Testis (tissue), 2 donors: ENCODE measurements at regions not wholly inside any gene's neighbourhood (a gene's known extent, or its start where the extent isn't known, plus 50 kb on each side); places are given as distances from the start of the nearest gene placed in this dataset.

Experiments
- DNase-seq: peaks from one replicate; pipeline ENCODE4 v3.0.0-alpha.2; 2019
- H3K27ac ChIP-seq, 2 donors: fragments of 200-600 bp; sonication (generic); one replicate each; pipeline ENCODE4 v1.5.1; 2019
- H3K27me3 ChIP-seq: fragments of 200-600 bp; sonication (generic); one replicate; pipeline ENCODE4 v1.5.1; 2019
- H3K36me3 ChIP-seq: fragments of 200-600 bp; sonication (generic); one replicate; pipeline ENCODE4 v1.5.1; 2017; ENCODE audit warnings: low read depth; ENCODE audit errors: missing control alignments
- H3K4me1 ChIP-seq: fragments of 200-600 bp; sonication (generic); one replicate; pipeline ENCODE4 v1.5.1; 2019
- H3K4me3 ChIP-seq, 2 donors: fragments of 200-600 bp; sonication (generic); one replicate each; pipeline ENCODE4 v1.5.1; 2017 to 2019
- H3K9me3 ChIP-seq: fragments of 200-600 bp; sonication (generic); one replicate; pipeline ENCODE4 v1.5.1; 2017
- CTCF ChIP-seq, 3 experiments: fragments of 450-650 bp in 2 of 3; fragments of 200-600 bp in 1 of 3; sonication (generic) in 1 of 3; IDR thresholded peaks; one replicate each; pipeline ENCODE4 v1.5.1; 2016 to 2019; ENCODE audit warnings: antibody characterized with exemption in 3 of 3, mild to moderate bottlenecking in 2 of 3, moderate library complexity in 1 of 3
- POLR2A ChIP-seq: fragments of 450-650 bp; IDR thresholded peaks from one replicate; pipeline ENCODE4 v1.6.1; 2017; ENCODE audit warnings: antibody characterized with exemption, mild to moderate bottlenecking, moderate library complexity
- WGBS, 2 donors: methylation state at CpG; one replicate each; pipeline ENCODE4 v1.1.5; 2018; 5-methylcytosine and 5-hydroxymethylcytosine counted together
- intact Hi-C: fragments of 100-400 bp; cut with DNase I; formaldehyde crosslinking; loops from one replicate; pipeline ENCODE4 v1.15.1; 2023; ENCODE audit warnings: low total_unique reads

- TF ChIP-seq POLR2A (no peak), CTCF (IDR thresholded peaks at IDR 0.05) (no peak)
- H3K36me3 ChIP-seq: no peaks in the 10 kb centered on the region
- H3K4me1 ChIP-seq: no peaks in the 10 kb centered on the region
- H3K4me3 ChIP-seq: no peak overlapping the region
- intact Hi-C loops: no loop called here
- no peaks in the 10 kb centered on the region for H3K27me3 ChIP-seq
- no peak for DNase-seq
- 66 to 75% methylated on average over 3 of the region's 3 CpGs for WGBS, 2 donors
- no peaks in the 10 kb centered on the region for H3K9me3 ChIP-seq
- H3K27ac ChIP-seq: no peak overlapping the region
Observed at GRCh38 chr14:44010071-44010470, 497.0 kb downstream of the FSCB start.

GRCh38 chr14:44009642-44010041 is 497.4 kb downstream of the FSCB start:
- no peak for TF ChIP-seq CTCF (IDR thresholded peaks at IDR 0.05)
- TF ChIP-seq POLR2A: no peak
- Histone ChIP-seq H3K4me3 (no peak overlapping the region), H3K4me1 (no peaks in the 10 kb centered on the region), H3K27me3 (no peaks in the 10 kb centered on the region), H3K9me3 (no peaks in the 10 kb centered on the region), H3K27ac (no peak overlapping the region), H3K36me3 (no peaks in the 10 kb centered on the region)
- WGBS, 2 donors: 0 to 86% methylated on average over 1 of the region's 1 CpG
- intact Hi-C loops: no loop called here
- no peak for DNase-seq

GRCh38 chr14:43988989-43989388 is 518.1 kb downstream of the FSCB start:
- DNase-seq: no peak
- Histone ChIP-seq H3K9me3 (no peaks in the 10 kb centered on the region), H3K27me3 (no peaks in the 10 kb centered on the region), H3K4me3 (no peak overlapping the region), H3K4me1 (no peaks in the 10 kb centered on the region), H3K27ac (no peak overlapping the region), H3K36me3 (no peaks in the 10 kb centered on the region)
- intact Hi-C loops: no loop called here
- no peak for TF ChIP-seq POLR2A
- no peak for TF ChIP-seq CTCF (IDR thresholded peaks at IDR 0.05)

GRCh38 chr14:43983721-43984120 is 523.4 kb downstream of the FSCB start:
- Histone ChIP-seq H3K9me3 (no peaks in the 10 kb centered on the region), H3K4me3 (no peak overlapping the region), H3K27me3 (no peaks in the 10 kb centered on the region), H3K27ac (no peak overlapping the region), H3K36me3 (no peaks in the 10 kb centered on the region), H3K4me1 (no peaks in the 10 kb centered on the region)
- intact Hi-C loops: no loop called here
- WGBS, 2 donors: 84 to 86% methylated on average over 8 of the region's 8 CpGs
- DNase-seq: no peak
- TF ChIP-seq POLR2A (no peak), CTCF (IDR thresholded peaks at IDR 0.05) (no peak)

GRCh38 chr14:43981135-43981768 is 525.8 kb downstream of the FSCB start:
- no peaks in the 10 kb centered on the region for H3K27me3 ChIP-seq
- WGBS, 2 donors: 78 to 85% methylated on average over 3 of the region's 3 CpGs
- H3K4me3 ChIP-seq: no peak overlapping the region
- no peak for DNase-seq
- H3K9me3 ChIP-seq: no peaks in the 10 kb centered on the region
- no peak overlapping the region for H3K27ac ChIP-seq
- H3K4me1 ChIP-seq: no peaks in the 10 kb centered on the region
- intact Hi-C loops: no loop called here
- TF ChIP-seq POLR2A (no peak), CTCF (IDR thresholded peaks at IDR 0.05) (no peak)
- H3K36me3 ChIP-seq: no peaks in the 10 kb centered on the region
